Glomerular visceral epithelial cell (primary cell): ENCODE measurements at regions not wholly inside any gene's neighbourhood (a gene's known extent, or its start where the extent isn't known, plus 50 kb on each side); places are given as distances from the start of the nearest gene placed in this dataset.

ENCODE experiments used
- DNase-seq: peaks from one replicate; pipeline ENCODE4 v3.0.0-alpha.2; 2016; ENCODE audit errors: extremely low spot score

DNA sequence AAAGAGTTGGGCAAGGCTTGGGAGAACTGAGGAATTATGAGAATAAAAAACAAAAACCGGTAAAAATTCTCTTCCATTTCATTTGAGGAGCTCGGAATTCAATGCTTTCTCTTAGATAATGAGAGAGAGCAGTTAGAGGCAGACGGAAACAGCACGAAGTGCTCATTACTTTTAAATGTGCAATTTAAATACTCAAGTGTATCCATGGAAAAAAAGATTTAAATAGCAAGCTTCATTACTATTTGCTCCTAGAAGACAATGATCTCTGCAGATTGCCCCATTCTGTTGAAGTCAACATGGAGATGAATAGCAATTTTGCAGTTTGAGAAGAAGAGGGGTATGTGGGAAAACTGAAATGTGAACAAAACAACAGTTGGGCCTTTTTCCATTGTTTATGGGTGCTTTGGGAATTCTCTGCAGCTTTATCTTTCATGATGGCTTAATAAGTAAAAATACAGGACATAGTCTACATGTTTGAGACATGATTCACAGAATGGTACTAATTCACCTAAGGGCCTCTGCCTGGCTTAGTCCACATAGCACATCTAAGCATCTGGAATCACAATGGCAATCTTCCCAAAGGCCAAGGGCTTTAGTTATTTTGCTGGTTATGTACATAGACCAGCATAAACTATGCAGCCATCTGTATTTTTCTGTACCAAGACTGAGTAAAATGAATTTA is 512.7 kb upstream of the FAT1 start:
- peak; percentile 56 for DNase-seq

DNA sequence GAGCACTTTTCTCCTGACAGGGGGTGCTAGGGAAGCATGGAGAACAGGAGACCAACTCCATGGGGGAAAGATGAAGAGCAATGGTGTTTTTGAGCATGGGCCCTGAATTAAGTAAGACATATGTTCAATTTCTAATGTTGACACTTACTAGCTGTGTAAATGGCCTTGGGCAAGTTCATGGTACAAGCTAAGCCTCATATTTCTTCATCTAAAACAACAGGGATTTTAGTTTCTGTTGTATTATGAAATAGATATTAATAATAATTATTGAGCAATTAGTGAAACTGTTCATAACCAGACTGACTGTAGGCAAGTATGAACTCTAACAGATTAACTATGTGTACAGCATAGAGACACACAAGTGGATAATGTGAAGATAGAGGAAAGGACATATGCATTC is 515.0 kb upstream of the FAT1 start:
- no peak for DNase-seq

- no peak for DNase-seq
Observed at GRCh38 chr4:187251896-187252295, 528.2 kb upstream of the FAT1 start.

GRCh38 chr4:187256897-187257296 is 533.2 kb upstream of the FAT1 start:
- DNase-seq, result no peak

GRCh38 chr4:187258651-187259401 is 535.2 kb upstream of the FAT1 start:
- DNase-seq, result no peak

DNA sequence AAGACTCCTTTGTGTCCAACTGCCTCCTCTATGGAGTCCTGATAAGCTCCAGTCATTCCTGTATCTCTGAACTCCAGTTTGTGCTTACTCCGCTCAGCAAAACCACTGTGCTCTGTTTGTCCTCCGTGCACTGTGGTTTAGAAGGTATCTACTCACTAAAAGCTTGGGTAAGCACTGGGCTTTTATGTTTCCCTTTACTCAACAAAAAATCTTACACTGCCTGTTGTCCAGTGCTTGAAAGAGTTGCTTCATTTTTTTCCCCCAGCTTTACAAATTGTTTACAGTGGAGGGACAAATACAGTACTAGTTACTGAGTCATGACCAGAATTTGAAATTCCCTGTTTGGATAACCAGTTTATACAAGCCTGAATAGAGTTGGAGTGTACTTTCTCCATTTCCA is 545.3 kb upstream of the FAT1 start:
- no peak for DNase-seq

GRCh38 chr4:187270154-187270553 is 546.5 kb upstream of the FAT1 start:
- DNase-seq, result no peak

- DNase-seq, result no peak
Observed at GRCh38 chr4:187271848-187272247, 548.2 kb upstream of the FAT1 start.

DNA sequence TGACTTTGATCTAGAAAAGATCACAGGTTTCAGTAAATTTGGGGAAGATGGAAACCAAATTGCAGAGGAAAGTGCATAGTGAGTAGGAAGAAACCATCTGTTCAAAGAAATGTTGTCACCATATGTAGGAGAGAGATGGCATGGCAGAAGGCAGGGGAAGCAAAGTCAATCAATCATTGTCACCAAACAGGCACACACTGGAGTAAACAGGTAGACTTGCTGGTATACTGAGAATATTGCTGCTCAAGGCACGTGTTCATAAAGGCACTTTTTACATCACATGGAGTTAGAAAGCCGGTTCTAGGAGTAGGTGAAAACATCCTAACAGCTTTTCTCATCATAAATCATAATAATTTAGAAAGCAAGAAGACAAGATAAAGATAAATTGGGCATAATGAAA is 550.5 kb upstream of the FAT1 start:
- no peak for DNase-seq

DNA sequence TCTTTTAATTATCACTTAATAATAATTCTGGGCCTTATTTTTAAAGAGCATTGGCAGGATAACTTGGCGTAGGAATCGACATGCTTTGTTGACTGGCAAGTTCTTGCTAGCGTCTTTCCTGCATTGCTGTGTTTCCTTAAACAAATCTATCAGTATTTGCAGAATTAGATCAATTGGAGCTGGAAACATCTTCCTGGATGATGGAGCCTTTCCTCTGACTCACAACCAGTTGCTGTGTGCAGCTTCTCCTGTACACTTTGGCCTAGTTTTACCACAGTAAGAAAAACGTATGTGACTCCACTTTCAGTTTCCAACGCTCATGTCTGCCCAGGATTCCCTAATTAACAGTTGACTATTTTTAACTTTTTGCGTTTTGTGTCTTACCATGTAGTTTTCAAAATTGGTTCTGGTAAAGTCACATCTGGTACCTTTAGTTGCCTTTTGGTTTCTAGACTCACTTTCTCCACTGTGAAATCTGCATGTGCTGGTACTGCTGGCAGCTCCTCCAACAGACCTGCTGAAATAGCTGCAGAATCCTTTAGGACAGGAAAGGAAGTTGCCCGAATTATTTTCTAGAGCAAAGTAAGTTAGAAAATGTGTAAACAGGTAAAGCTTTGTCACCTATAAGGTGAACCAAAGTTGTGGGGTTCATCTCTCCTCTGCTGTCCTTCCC is 553.2 kb upstream of the FAT1 start:
- DNase-seq, result no peak

DNA sequence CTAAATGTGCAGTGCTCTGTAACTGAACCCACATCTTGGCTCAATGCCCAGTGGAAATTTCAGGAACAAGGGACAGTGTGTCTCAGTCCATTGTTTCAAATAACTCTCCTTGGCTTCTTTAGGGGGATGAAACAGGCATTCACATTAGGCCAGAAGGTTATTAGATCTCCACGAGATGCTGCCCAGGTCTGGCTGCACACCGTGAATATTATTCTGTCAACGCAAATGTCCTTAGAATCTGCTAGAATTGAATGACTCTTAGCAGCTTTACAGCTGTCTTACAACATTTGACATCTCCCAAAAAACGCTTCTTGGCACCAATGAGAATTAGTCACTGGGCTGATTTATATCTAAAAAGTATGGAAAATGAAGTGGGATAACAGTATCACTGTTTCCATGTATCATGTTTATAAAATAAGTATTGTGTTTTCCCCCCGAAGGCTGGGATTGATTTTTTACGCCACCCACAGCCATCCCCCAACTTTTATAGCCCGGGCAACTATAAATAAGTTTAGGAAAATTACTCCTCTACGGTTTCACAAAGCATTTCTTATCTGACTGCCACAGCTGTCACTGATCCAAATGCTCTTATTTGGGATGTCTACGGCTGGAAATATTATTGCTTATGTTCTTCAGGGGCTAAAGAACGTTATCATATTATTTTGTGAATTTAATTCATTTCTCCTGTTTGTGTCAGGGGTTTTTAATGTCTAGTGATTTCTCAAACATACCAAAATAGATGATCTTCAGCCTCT is 559.7 kb upstream of the FAT1 start:
- no peak for DNase-seq

DNA sequence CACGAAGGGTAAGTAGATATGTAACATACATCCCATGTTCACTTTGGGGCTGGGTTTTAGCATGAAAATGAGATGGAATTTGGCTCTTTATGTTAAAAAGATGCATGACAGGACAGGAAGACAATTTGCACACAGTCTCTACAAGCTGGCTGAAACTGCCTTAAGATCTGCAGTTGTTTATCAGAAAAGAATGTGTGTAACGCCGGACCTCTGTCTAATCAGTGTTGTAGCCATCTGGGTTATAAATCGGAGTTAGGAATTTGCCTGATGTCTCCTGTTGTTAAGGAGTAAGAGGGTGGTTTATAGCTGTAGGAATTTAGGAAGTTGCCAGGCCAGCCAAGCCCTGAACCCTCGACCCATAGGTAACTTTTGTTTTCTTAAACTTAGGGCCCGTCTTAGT is 562.9 kb upstream of the FAT1 start:
- no peak for DNase-seq

GRCh38 chr4:187289371-187289770 is 565.7 kb upstream of the FAT1 start:
- DNase-seq, result no peak

- DNase-seq, result peak; percentile 10
Observed at GRCh38 chr4:187294861-187295260, 571.2 kb upstream of the FAT1 start.

GRCh38 chr4:187301923-187302322 is 578.3 kb upstream of the FAT1 start:
- no peak for DNase-seq

- no peak for DNase-seq
Observed at GRCh38 chr4:187302457-187303150, 578.9 kb upstream of the FAT1 start.

- no peak for DNase-seq
Observed at GRCh38 chr4:187304133-187304532, 580.5 kb upstream of the FAT1 start.

DNA sequence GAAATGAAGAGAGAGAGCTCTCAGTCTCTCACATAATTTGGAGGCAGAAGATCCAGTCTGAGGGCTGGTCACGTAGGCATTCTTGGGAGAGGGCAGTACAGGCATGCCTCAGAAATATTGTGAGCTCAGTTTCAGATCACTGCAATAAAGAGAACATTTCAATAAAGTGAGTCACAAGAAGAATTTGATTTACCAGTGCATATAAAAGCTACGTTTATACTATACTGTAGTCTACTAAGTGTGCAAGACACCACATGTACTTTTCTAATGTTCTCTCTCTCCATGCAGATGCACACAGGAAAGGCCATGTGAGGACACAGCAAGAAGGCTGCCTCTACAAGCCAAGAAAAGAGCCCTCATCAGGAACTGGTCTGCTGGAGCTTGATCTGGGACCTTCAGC is 583.5 kb upstream of the FAT1 start:
- DNase-seq, result no peak

DNA sequence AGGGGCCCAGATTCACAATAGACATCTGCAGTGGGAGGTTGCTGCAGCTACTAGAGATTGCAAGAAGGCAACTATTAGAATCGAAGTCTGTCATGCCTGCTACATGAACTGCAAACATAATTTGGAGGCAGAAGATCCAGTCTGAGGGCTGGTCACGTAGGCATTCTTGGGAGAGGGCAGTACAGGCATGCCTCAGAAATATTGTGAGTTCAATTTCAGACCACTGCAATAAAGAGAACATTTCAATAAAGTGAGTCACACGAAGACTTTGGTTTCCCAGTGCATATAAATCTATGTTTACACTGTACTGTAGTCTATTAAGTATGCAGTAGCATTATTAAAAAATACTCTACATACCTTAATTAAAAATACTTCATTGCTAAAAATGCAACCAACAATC is 585.8 kb upstream of the FAT1 start:
- DNase-seq, result no peak

GRCh38 chr4:187312299-187312698 is 588.6 kb upstream of the FAT1 start:
- no peak for DNase-seq

GRCh38 chr4:187317799-187318198 is 594.1 kb upstream of the FAT1 start:
- no peak for DNase-seq

- peak; percentile 7 for DNase-seq
Observed at GRCh38 chr4:187321711-187322110, 598.1 kb upstream of the FAT1 start.
